AG09319 (cell line): ENCODE measurements at regions not wholly inside any gene's neighbourhood (a gene's known extent, or its start where the extent isn't known, plus 50 kb on each side); places are given as distances from the start of the nearest gene placed in this dataset.
"Not testable (repeated sequence)": the region's sequence is repeated elsewhere in the genome, so short reads cannot be mapped to it uniquely, and the experiment has no call there.

Source experiments
- DNase-seq: peaks from one replicate; pipeline ENCODE4 v3.0.0-alpha.2; 2010; ENCODE audit warnings: low read depth; ENCODE audit errors: extremely low read depth
- CTCF ChIP-seq: IDR thresholded peaks from 2 replicates; pipeline ENCODE4 v1.5.1; 2011; ENCODE audit warnings: low read depth, mild to moderate bottlenecking, inconsistent platforms, low read length, moderate library complexity

- TF ChIP-seq CTCF, result no peak
- no peak for DNase-seq
These were observed 110.3 kb downstream of the C16orf95 start for GRCh38 chr16:87206646-87207451.

GRCh38 chr16:87207509-87207908 is 109.7 kb downstream of the C16orf95 start:
- no peak; the same call in 1 of the 2 replicates for TF ChIP-seq CTCF
- DNase-seq, result peak; percentile 79

GRCh38 chr16:87207965-87208364 is 109.2 kb downstream of the C16orf95 start:
- no peak for TF ChIP-seq CTCF
- no peak for DNase-seq

- not testable (repeated sequence) for DNase-seq
These were observed 108.2 kb downstream of the C16orf95 start for GRCh38 chr16:87208968-87209367.

- no peak for DNase-seq
- TF ChIP-seq CTCF, result no peak
These were observed 107.2 kb downstream of the C16orf95 start for GRCh38 chr16:87209808-87210512.

GRCh38 chr16:87210894-87211293 is 106.3 kb downstream of the C16orf95 start:
- TF ChIP-seq CTCF, result no peak
- DNase-seq, result no peak

- no peak for TF ChIP-seq CTCF
These were observed 105.2 kb downstream of the C16orf95 start for GRCh38 chr16:87212026-87212425.

GRCh38 chr16:87213536-87213935 is 103.7 kb downstream of the C16orf95 start:
- DNase-seq, result no peak

More at GRCh38 chr16:87212026-87212425, 105.2 kb downstream of the C16orf95 start:
- DNase-seq, result no peak

More at GRCh38 chr16:87213536-87213935, 103.7 kb downstream of the C16orf95 start:
- TF ChIP-seq CTCF, result no peak
